Osteocyte (in vitro differentiated cells): ENCODE measurements at regions not wholly inside any gene's neighbourhood (a gene's known extent, or its start where the extent isn't known, plus 50 kb on each side); places are given as distances from the start of the nearest gene placed in this dataset.
"Not testable (repeated sequence)": the region's sequence is repeated elsewhere in the genome, so short reads cannot be mapped to it uniquely, and the experiment has no call there.

ENCODE experiments used
- DNase-seq: peaks from one replicate; pipeline ENCODE4 v3.0.0; 2021; ENCODE audit warnings: mixed read lengths; ENCODE audit not compliant: unreplicated experiment; ENCODE audit errors: extremely low spot score
- H3K27ac Mint-ChIP-seq: one replicate; pipeline ENCODE4 v1.8.0; 2021; ENCODE audit warnings: mild to moderate bottlenecking, mixed read lengths; ENCODE audit not compliant: unreplicated experiment
- H3K27me3 Mint-ChIP-seq: one replicate; pipeline ENCODE4 v1.8.0; 2021; ENCODE audit warnings: mixed read lengths; ENCODE audit not compliant: unreplicated experiment
- H3K36me3 Mint-ChIP-seq: one replicate; pipeline ENCODE4 v1.8.0; 2021; ENCODE audit warnings: mixed read lengths; ENCODE audit not compliant: unreplicated experiment
- H3K4me1 Mint-ChIP-seq: one replicate; pipeline ENCODE4 v1.8.0; 2021; ENCODE audit warnings: mixed read lengths; ENCODE audit not compliant: unreplicated experiment
- H3K4me3 Mint-ChIP-seq: one replicate; pipeline ENCODE4 v1.8.0; 2021; ENCODE audit warnings: mild to moderate bottlenecking, moderate library complexity, mixed read lengths; ENCODE audit not compliant: unreplicated experiment
- H3K9me3 Mint-ChIP-seq: one replicate; pipeline ENCODE4 v1.8.0; 2021; ENCODE audit warnings: mixed read lengths; ENCODE audit not compliant: unreplicated experiment
- CTCF ChIP-seq: fragments of 200-600 bp; sonication (generic); IDR thresholded peaks from 2 replicates; pipeline ENCODE4 v1.5.0; 2021; ENCODE audit warnings: antibody characterized with exemption, mild to moderate bottlenecking, moderate library complexity

- no peak for DNase-seq
- H3K27ac Mint-ChIP-seq, result peak overlapping the region; percentile 81
- H3K27me3 Mint-ChIP-seq, result no peaks in the 10 kb centered on the region
- no peak for TF ChIP-seq CTCF
- H3K9me3 Mint-ChIP-seq, result peaks cover 25% of the 10 kb centered on the region
- H3K4me3 Mint-ChIP-seq, result no peak overlapping the region
- peaks cover 33% of the 10 kb centered on the region for H3K36me3 Mint-ChIP-seq
- H3K4me1 Mint-ChIP-seq, result peaks cover 37% of the 10 kb centered on the region
Measured at GRCh38 chr5:153939101-153939500, 99.6 kb downstream of the FAM114A2 start.

- Mint-ChIP-seq H3K36me3 (peaks cover 33% of the 10 kb centered on the region), H3K27ac (peak overlapping the region; percentile 81), H3K4me3 (no peak overlapping the region), H3K27me3 (no peaks in the 10 kb centered on the region), H3K9me3 (peaks cover 25% of the 10 kb centered on the region), H3K4me1 (peaks cover 37% of the 10 kb centered on the region)
- no peak for DNase-seq
- TF ChIP-seq CTCF, result no peak
Measured at GRCh38 chr5:153938191-153938842, 100.4 kb downstream of the FAM114A2 start.

GRCh38 chr5:153937661-153938060, 101.0 kb downstream of the FAM114A2 start:
- H3K27ac Mint-ChIP-seq, result peak overlapping the region; percentile 81
- no peak for DNase-seq
- H3K27me3 Mint-ChIP-seq, result no peaks in the 10 kb centered on the region
- peaks cover 25% of the 10 kb centered on the region for H3K9me3 Mint-ChIP-seq
- peaks cover 33% of the 10 kb centered on the region for H3K36me3 Mint-ChIP-seq
- H3K4me1 Mint-ChIP-seq, result peaks cover 39% of the 10 kb centered on the region
- no peak for TF ChIP-seq CTCF
- peak overlapping the region; percentile 5 for H3K4me3 Mint-ChIP-seq

- peaks cover 16% of the 10 kb centered on the region for H3K36me3 Mint-ChIP-seq
- H3K27me3 Mint-ChIP-seq, H3K4me3 Mint-ChIP-seq, DNase-seq, H3K27ac Mint-ChIP-seq: not testable (repeated sequence)
- peaks cover 28% of the 10 kb centered on the region for H3K9me3 Mint-ChIP-seq
- peaks cover 55% of the 10 kb centered on the region for H3K4me1 Mint-ChIP-seq
Measured at GRCh38 chr5:153935151-153935550, 103.6 kb downstream of the FAM114A2 start.

GRCh38 chr5:153926201-153926600, 112.5 kb downstream of the FAM114A2 start:
- no peak for TF ChIP-seq CTCF
- H3K27me3 Mint-ChIP-seq, result no peaks in the 10 kb centered on the region

GRCh38 chr5:153919161-153919560, 119.5 kb downstream of the FAM114A2 start:
- H3K9me3 Mint-ChIP-seq, result peaks cover 23% of the 10 kb centered on the region
- no peak for TF ChIP-seq CTCF
- peaks cover 14% of the 10 kb centered on the region for H3K36me3 Mint-ChIP-seq
- DNase-seq, result no peak
- no peak overlapping the region for H3K4me3 Mint-ChIP-seq
- H3K27me3 Mint-ChIP-seq, result no peaks in the 10 kb centered on the region
- no peaks in the 10 kb centered on the region for H3K4me1 Mint-ChIP-seq
- H3K27ac Mint-ChIP-seq, result no peak overlapping the region

More at GRCh38 chr5:153926201-153926600, 112.5 kb downstream of the FAM114A2 start:
- DNase-seq, result no peak
- peaks cover 16% of the 10 kb centered on the region for H3K9me3 Mint-ChIP-seq
- peaks cover 6% of the 10 kb centered on the region for H3K36me3 Mint-ChIP-seq
- H3K4me1 Mint-ChIP-seq, result peaks cover 4% of the 10 kb centered on the region
- H3K4me3 Mint-ChIP-seq, result no peak overlapping the region
- H3K27ac Mint-ChIP-seq, result no peak overlapping the region
